Fibroblast of villous mesenchyme (primary cell): ENCODE measurements at regions not wholly inside any gene's neighbourhood (a gene's known extent, or its start where the extent isn't known, plus 50 kb on each side); places are given as distances from the start of the nearest gene placed in this dataset.

Experiments
- DNase-seq: peaks from one replicate; pipeline ENCODE4 v3.0.0-alpha.2; 2010; ENCODE audit warnings: low read depth
- H3K4me3 ChIP-seq: 2 replicates; pipeline ENCODE4 v1.5.1; 2011; ENCODE audit warnings: low read depth, mild to moderate bottlenecking, low read length
- TF ChIP-seq, protein P1 (sequence below): IDR thresholded peaks from 2 replicates; pipeline ENCODE4 v1.5.1; 2012; ENCODE audit warnings: low read depth, mild to moderate bottlenecking, low read length; ENCODE audit not compliant: insufficient read depth

DNA sequence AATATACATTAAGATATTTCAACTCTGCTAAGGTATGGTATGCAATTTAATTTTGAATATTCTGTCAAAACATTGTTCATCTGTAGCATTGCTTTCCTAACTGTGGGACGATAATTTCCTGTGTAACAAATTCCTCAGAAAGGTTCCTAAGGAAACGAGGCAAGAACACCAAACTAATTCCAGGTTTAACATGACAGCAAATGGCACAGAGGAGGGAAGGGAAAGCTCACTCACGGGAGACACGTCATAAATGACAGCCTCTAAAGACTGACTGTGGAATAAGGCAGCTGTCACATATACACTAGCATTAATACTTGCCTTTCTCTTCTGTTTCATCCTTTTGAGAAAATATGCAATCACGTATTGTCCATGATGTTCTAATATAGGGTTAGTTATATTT lies 380.6 kb downstream of the LIG4 start:
- DNase-seq, result no peak
- TF ChIP-seq, protein P1, sequence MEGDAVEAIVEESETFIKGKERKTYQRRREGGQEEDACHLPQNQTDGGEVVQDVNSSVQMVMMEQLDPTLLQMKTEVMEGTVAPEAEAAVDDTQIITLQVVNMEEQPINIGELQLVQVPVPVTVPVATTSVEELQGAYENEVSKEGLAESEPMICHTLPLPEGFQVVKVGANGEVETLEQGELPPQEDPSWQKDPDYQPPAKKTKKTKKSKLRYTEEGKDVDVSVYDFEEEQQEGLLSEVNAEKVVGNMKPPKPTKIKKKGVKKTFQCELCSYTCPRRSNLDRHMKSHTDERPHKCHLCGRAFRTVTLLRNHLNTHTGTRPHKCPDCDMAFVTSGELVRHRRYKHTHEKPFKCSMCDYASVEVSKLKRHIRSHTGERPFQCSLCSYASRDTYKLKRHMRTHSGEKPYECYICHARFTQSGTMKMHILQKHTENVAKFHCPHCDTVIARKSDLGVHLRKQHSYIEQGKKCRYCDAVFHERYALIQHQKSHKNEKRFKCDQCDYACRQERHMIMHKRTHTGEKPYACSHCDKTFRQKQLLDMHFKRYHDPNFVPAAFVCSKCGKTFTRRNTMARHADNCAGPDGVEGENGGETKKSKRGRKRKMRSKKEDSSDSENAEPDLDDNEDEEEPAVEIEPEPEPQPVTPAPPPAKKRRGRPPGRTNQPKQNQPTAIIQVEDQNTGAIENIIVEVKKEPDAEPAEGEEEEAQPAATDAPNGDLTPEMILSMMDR, result no peak
- no peak overlapping the region for H3K4me3 ChIP-seq

DNA sequence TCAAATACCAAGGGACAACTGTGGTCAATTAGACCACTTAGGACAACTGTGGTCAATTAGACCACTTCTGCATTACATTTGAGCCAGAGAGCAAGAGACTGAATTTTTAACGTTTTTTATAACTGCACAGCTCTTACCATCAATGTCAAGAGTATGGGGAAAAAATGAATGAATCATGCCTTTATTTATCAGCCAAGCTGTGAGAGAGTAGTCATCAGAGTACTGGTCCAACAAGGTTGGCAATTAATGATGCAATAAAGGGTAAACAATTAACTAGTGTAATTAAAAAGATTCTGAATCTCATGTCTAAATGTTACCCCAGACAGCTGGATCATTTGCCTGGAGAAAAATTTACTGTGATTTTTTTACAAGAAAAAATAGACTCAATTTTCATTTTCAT lies 381.1 kb downstream of the LIG4 start:
- DNase-seq, result no peak
- no peak overlapping the region for H3K4me3 ChIP-seq
- TF ChIP-seq, protein P1, result no peak

DNA sequence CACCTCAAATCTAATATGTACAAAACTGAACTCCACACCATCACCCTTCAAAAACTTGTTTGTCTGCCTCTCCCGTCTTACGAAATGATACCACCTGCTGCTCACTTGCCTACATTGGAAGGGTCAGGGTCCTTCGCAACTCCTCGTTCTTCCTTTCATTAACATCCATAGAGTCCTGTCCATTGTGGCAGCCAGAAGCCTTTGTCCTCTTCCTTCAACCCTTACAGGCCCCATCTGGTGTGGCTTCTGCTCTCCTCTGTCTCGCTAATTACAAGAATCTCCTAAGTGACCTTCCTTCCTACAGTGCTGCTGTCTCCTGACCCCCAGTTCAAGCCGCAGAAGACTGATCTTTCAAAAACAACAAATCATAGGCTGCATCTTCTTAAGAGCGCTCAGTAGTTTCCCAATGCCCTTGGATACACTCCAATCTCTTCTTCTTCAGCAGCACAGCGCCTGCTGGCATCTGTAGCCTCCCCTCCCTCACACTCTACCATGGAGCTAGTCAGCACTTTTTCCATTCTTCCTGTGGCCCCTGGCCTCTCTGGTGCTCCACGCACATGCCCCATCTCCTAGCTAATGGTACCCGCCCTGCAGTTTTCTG lies 382.7 kb downstream of the LIG4 start:
- H3K4me3 ChIP-seq, result no peak overlapping the region
- DNase-seq, result no peak

DNA sequence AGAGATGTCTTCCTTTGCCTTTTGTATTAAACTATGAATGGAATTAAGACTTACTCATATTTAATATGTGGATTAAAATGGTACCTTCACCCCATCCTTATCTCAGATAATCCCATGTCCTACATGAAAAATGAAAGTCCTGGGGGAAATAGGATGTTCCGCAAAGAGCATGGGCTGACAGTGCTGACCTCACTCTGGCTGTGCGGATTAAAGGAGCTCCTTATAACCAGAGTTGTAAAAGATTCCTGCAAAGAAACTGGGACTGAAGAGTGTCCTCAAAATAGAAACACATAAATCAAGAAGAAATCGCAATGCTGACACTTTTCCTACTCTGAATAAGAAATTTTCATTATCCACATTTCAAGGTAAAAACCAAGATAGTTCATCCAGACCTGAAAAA lies 384.5 kb downstream of the LIG4 start:
- DNase-seq, result no peak
- H3K4me3 ChIP-seq, result no peak overlapping the region
- TF ChIP-seq, protein P1, result no peak

More for the DNA sequence above, 382.7 kb downstream of the LIG4 start:
- TF ChIP-seq, protein P1, result no peak

DNA sequence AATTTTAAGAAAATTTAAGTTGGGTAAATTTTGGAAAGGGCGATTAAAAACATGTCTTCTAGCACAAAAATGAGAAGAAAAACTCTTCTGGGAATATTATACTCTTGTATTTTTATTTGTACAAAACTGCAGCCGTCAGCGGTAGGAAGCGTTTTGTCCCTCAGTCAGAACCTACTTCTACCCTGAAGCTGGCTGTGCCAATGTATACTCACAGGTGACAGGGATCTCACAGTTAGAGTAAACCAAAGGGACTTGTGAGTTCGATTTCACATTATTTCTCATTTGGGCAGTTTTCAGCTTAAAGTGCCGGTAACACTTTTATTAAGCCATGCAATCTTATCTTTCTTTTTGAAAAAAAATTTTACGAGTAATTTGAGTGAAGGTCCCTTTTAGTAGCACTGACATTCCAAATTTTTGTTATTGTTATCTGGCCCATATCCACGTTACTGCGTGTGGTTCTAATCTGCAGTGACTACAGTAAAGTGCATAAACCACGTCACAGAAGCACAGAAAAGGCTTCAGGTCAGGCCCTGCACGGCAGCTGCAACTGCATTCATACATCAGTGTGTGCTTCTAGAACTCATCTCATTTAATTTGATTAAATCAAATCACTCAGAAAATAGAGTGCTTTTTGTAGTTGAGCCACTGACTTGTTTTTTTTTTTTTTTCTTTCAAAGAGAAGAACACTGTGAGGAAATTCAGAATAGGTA lies 387.3 kb downstream of the LIG4 start:
- TF ChIP-seq, protein P1, result no peak
- no peak overlapping the region for H3K4me3 ChIP-seq
- peak; percentile 26 for DNase-seq

DNA sequence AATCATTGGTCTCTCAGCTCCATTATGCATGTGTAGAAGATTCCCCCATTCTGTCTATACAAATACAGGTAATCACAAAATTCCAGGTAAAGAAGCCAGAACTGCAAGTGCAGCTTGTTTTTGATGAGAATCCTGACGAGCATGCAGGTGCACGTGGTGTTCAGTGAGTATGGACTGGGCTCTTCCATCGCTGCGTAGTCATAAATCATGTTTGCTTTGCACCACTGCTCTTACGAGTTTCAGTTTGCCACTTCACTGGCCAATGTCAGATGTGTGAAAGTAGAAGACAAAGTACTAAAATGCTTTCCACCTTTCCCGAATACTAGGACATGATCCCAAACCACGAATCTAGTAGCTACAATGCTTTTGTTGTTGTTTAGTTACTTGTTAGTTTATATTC lies 390.7 kb downstream of the LIG4 start:
- TF ChIP-seq, protein P1, result no peak
- no peak for DNase-seq
- H3K4me3 ChIP-seq, result no peak overlapping the region
